Testis (tissue), 2 donors: ENCODE measurements at regions not wholly inside any gene's neighbourhood (a gene's known extent, or its start where the extent isn't known, plus 50 kb on each side); places are given as distances from the start of the nearest gene placed in this dataset.

Source experiments
- DNase-seq: peaks from one replicate; pipeline ENCODE4 v3.0.0-alpha.2; 2019
- H3K27ac ChIP-seq, 2 donors: fragments of 200-600 bp; sonication (generic); one replicate each; pipeline ENCODE4 v1.5.1; 2019
- H3K27me3 ChIP-seq: fragments of 200-600 bp; sonication (generic); one replicate; pipeline ENCODE4 v1.5.1; 2019
- H3K36me3 ChIP-seq: fragments of 200-600 bp; sonication (generic); one replicate; pipeline ENCODE4 v1.5.1; 2017; ENCODE audit warnings: low read depth; ENCODE audit errors: missing control alignments
- H3K4me1 ChIP-seq: fragments of 200-600 bp; sonication (generic); one replicate; pipeline ENCODE4 v1.5.1; 2019
- H3K4me3 ChIP-seq, 2 donors: fragments of 200-600 bp; sonication (generic); one replicate each; pipeline ENCODE4 v1.5.1; 2017 to 2019
- H3K9me3 ChIP-seq: fragments of 200-600 bp; sonication (generic); one replicate; pipeline ENCODE4 v1.5.1; 2017
- CTCF ChIP-seq, 3 experiments: fragments of 450-650 bp in 2 of 3; fragments of 200-600 bp in 1 of 3; sonication (generic) in 1 of 3; IDR thresholded peaks; one replicate each; pipeline ENCODE4 v1.5.1; 2016 to 2019; ENCODE audit warnings: antibody characterized with exemption in 3 of 3, mild to moderate bottlenecking in 2 of 3, moderate library complexity in 1 of 3
- POLR2A ChIP-seq: fragments of 450-650 bp; IDR thresholded peaks from one replicate; pipeline ENCODE4 v1.6.1; 2017; ENCODE audit warnings: antibody characterized with exemption, mild to moderate bottlenecking, moderate library complexity
- WGBS, 2 donors: methylation state at CpG; one replicate each; pipeline ENCODE4 v1.1.5; 2018; 5-methylcytosine and 5-hydroxymethylcytosine counted together
- intact Hi-C: fragments of 100-400 bp; cut with DNase I; formaldehyde crosslinking; loops from one replicate; pipeline ENCODE4 v1.15.1; 2023; ENCODE audit warnings: low total_unique reads

DNA sequence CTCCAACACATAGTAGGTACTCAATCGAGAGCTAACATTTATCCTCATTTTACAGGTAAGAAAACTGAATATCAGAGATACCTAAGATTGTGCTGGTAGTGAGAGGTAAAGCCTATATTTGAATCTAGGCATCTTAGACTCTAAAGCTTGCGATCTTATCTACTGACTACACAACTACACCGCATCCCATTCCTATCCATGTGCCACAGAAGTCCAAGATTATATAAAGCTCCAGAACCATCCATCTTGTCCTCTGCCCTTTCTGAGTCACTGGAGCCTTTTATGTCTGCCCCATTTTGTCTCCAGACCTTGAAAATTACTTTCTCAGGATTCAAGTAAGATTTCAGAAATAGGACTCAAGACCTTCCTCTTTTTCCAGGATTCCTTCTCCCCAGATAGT, 84.4 kb downstream of the OR5AK2 start:
- intact Hi-C loops, result no loop called here
- no peak overlapping the region for H3K27ac ChIP-seq
- H3K4me1 ChIP-seq, result no peaks in the 10 kb centered on the region
- DNase-seq, result no peak
- WGBS, 2 donors, result 85 to 93% methylated on average over 3 of the region's 3 CpGs
- no peaks in the 10 kb centered on the region for H3K36me3 ChIP-seq
- TF ChIP-seq CTCF (IDR thresholded peaks at IDR 0.05) (no peak), POLR2A (no peak)
- H3K4me3 ChIP-seq, result no peak overlapping the region
- no peaks in the 10 kb centered on the region for H3K9me3 ChIP-seq
- H3K27me3 ChIP-seq, result no peaks in the 10 kb centered on the region

DNA sequence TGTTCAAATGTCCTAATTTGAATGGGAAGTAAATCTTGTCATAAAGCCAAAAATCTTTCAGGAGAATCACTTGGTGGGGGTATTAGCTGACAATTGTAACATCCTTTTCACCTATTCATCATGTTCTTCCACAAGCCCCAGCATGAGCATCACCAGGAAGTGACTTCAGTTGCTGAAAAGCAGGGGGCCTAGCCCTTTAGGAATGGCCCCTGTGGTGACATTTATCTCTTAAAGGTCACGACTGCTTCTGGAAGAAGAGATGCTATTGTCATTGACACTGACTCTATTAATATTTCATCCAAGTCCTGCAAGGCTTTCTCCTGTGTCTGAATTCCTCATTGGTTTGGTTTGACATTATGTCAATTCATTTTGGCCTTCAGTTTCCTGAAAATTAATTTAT, 92.6 kb downstream of the OR5AK2 start:
- Histone ChIP-seq H3K9me3 (no peaks in the 10 kb centered on the region), H3K4me1 (no peaks in the 10 kb centered on the region), H3K4me3 (no peak overlapping the region), H3K36me3 (no peaks in the 10 kb centered on the region), H3K27ac (no peak overlapping the region), H3K27me3 (no peaks in the 10 kb centered on the region)
- 77 to 80% methylated on average over 1 of the region's 1 CpG for WGBS, 2 donors
- TF ChIP-seq CTCF (IDR thresholded peaks at IDR 0.05) (no peak), POLR2A (no peak)
- DNase-seq, result no peak
- intact Hi-C loops, result no loop called here

DNA sequence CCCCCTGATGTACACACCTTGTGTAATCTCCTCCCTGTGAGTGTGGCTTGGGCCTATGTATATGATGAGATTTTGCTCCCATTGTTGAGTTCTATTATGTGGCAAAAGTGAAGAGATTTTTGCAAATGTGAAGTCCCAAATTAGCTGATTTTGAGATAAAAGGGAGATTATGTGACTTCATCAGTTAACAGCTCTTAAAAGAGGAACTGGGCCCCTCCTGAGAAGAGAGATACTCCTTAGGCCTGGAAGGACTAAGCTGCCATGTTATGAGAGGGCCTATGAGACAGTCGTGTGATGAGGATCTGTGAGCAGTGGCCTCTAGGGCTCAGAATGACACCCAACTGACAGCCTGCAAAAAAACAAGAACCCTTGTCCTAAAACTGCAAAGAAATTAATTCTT, 93.4 kb downstream of the OR5AK2 start:
- Histone ChIP-seq H3K4me3 (no peak overlapping the region), H3K4me1 (no peaks in the 10 kb centered on the region), H3K27me3 (no peaks in the 10 kb centered on the region), H3K36me3 (no peaks in the 10 kb centered on the region), H3K27ac (no peak overlapping the region), H3K9me3 (no peaks in the 10 kb centered on the region)
- TF ChIP-seq POLR2A (no peak), CTCF (IDR thresholded peaks at IDR 0.05) (no peak)
- no peak for DNase-seq
- intact Hi-C loops, result no loop called here
- WGBS, 2 donors, result 76 to 100% methylated on average over 1 of the region's 1 CpG

DNA sequence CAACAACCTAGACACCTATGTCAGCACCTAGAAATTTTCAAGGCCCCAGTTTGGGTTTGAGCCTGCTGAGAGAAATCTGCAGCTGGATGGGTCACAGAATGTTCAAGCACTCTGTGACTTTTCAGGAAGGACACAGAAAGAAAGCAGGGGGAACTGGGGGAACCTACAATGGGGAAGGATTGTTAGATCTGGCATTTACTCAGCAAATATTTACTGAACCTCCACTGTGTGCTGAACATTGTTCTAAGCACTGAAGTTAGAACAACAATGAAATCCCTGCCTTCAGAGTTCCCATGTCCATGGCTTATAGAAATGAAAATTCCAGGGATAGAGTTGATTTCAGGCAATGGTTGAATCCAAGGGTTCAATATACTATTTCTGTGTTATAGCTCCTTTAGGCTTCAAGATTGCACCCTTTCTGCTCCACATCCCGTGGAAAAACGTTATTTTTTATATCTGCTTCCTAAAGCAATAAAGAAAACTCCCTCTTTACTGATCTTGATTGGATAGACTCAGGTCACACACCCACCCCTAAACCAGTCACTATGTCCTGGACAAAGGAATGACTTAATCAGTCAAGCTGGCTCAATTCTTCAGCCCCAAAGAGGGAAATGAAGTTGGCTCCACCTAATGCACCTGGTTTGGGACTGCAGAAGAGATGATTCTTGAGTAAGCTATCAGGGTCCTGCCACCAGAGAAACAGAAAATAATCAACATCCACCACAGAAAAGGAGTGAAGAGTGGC, 95.1 kb downstream of the OR5AK2 start:
- no peaks in the 10 kb centered on the region for H3K9me3 ChIP-seq
- WGBS, 2 donors, result 75 to 91% methylated on average over 2 of the region's 2 CpGs
- no peak for TF ChIP-seq CTCF (IDR thresholded peaks at IDR 0.05)
- no peak for TF ChIP-seq POLR2A
- no peaks in the 10 kb centered on the region for H3K36me3 ChIP-seq
- no peaks in the 10 kb centered on the region for H3K4me1 ChIP-seq
- no peak overlapping the region for H3K27ac ChIP-seq
- no peak overlapping the region for H3K4me3 ChIP-seq
- intact Hi-C loops, result no loop called here
- no peak for DNase-seq
- H3K27me3 ChIP-seq, result no peaks in the 10 kb centered on the region

DNA sequence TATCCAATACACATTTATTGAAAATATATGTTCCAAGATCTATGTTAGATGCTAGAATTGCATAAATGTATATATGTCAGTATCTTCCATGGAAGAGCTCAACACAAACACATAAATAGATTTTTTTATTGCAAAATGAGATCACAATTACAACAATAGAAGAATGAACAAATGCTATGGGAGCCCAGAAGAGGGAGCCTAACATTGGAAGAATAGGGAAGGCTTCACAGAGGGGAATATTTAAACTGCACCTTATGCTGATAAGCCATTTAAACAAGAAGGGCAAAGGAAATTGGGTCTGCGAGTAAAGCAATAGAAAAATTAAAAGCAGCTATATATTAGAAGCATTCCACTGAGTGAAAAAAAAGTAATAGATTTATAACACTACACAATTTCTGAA, 96.1 kb upstream of the LRRC55 start:
- intact Hi-C loops, result no loop called here
- WGBS, 2 donors, result 32 to 42% methylated on average over 1 of the region's 1 CpG
- TF ChIP-seq POLR2A, result no peak
- no peak for TF ChIP-seq CTCF (IDR thresholded peaks at IDR 0.05)
- Histone ChIP-seq H3K4me3 (no peak overlapping the region), H3K27ac (no peak overlapping the region), H3K4me1 (no peaks in the 10 kb centered on the region), H3K36me3 (no peaks in the 10 kb centered on the region), H3K9me3 (no peaks in the 10 kb centered on the region), H3K27me3 (no peaks in the 10 kb centered on the region)
- no peak for DNase-seq
